ENCODE measurements at regions not wholly inside any gene's neighbourhood (a gene's known extent, or its start where the extent isn't known, plus 50 kb on each side); places are given as distances from the start of the nearest gene placed in this dataset.
"Not testable (repeated sequence)": the region's sequence is repeated elsewhere in the genome, so short reads cannot be mapped to it uniquely, and the experiment has no call there.

GRCh38 chr3:24545887-24546286 is 51.2 kb upstream of the THRB start:
- ATAC-seq (peak; percentile 63 to 88), DNase-seq (peak in 2 of 3 donors; percentile 44 to 69)
- WGBS, result 42% methylated on average over 3 of the region's 3 CpGs
- H3K27me3 ChIP-seq (ENCODE audit: control insufficient read depth, insufficient read depth), result no peaks in the 10 kb centered on the region
- no peaks in the 10 kb centered on the region for H3K9me3 ChIP-seq (ENCODE audit: control insufficient read depth, low read length)
- intact Hi-C loops (cut with DNase I), result no loop called here
- no peak overlapping the region for H3K27ac ChIP-seq (ENCODE audit: low read length)
- H3K4me3 ChIP-seq (ENCODE audit: low read length), result no peak overlapping the region
- no peaks in the 10 kb centered on the region for H3K4me1 ChIP-seq (ENCODE audit: control insufficient read depth, insufficient read depth, low read length)

GRCh38 chr3:24548278-24548677 is 53.6 kb upstream of the THRB start:
- Histone ChIP-seq H3K4me3 (ENCODE audit: low read length) (no peak overlapping the region), H3K27ac (ENCODE audit: low read length) (no peak overlapping the region), H3K4me1 (ENCODE audit: control insufficient read depth, insufficient read depth, low read length) (no peaks in the 10 kb centered on the region), H3K27me3 (ENCODE audit: control insufficient read depth, insufficient read depth) (no peaks in the 10 kb centered on the region), H3K9me3 (ENCODE audit: control insufficient read depth, low read length) (no peaks in the 10 kb centered on the region)
- WGBS, result 27% methylated on average over 2 of the region's 2 CpGs
- no peak for ATAC-seq
- intact Hi-C loops (cut with DNase I), result no loop called here
- DNase-seq, result no peak

- DNase-seq, result no peak
- Histone ChIP-seq H3K27ac (ENCODE audit: low read length) (no peak overlapping the region), H3K9me3 (ENCODE audit: control insufficient read depth, low read length) (no peaks in the 10 kb centered on the region), H3K4me1 (ENCODE audit: control insufficient read depth, insufficient read depth, low read length) (no peaks in the 10 kb centered on the region), H3K4me3 (ENCODE audit: low read length) (no peak overlapping the region), H3K27me3 (ENCODE audit: control insufficient read depth, insufficient read depth) (no peaks in the 10 kb centered on the region)
- no peak for ATAC-seq
- 13% methylated on average over 1 of the region's 1 CpG for WGBS
- intact Hi-C loops (cut with DNase I), result no loop called here
Observed at GRCh38 chr3:24550588-24550987, 55.9 kb upstream of the THRB start.

GRCh38 chr3:24551626-24552025 is 57.0 kb upstream of the THRB start:
- Histone ChIP-seq H3K9me3 (ENCODE audit: control insufficient read depth, low read length) (no peaks in the 10 kb centered on the region), H3K27me3 (ENCODE audit: control insufficient read depth, insufficient read depth) (no peaks in the 10 kb centered on the region), H3K27ac (ENCODE audit: low read length) (no peak overlapping the region), H3K4me3 (ENCODE audit: low read length) (no peak overlapping the region), H3K4me1 (ENCODE audit: control insufficient read depth, insufficient read depth, low read length) (no peaks in the 10 kb centered on the region)
- DNase-seq (no peak), ATAC-seq (no peak)
- intact Hi-C loops (cut with DNase I), result no loop called here
- 89% methylated on average over 2 of the region's 2 CpGs for WGBS

- no peak overlapping the region for H3K27ac ChIP-seq (ENCODE audit: low read length)
- WGBS, result 88% methylated on average over 3 of the region's 3 CpGs
- H3K27me3 ChIP-seq (ENCODE audit: control insufficient read depth, insufficient read depth), result no peaks in the 10 kb centered on the region
- no peaks in the 10 kb centered on the region for H3K9me3 ChIP-seq (ENCODE audit: control insufficient read depth, low read length)
- no peak overlapping the region for H3K4me3 ChIP-seq (ENCODE audit: low read length)
- DNase-seq, result no peak
- ATAC-seq, result no peak
- no peaks in the 10 kb centered on the region for H3K4me1 ChIP-seq (ENCODE audit: control insufficient read depth, insufficient read depth, low read length)
- intact Hi-C loops (cut with DNase I), result no loop called here
Observed at GRCh38 chr3:24562895-24563294, 68.2 kb upstream of the THRB start.

- WGBS, result 59% methylated on average over 1 of the region's 1 CpG
- Histone ChIP-seq H3K27me3 (ENCODE audit: control insufficient read depth, insufficient read depth) (no peaks in the 10 kb centered on the region), H3K27ac (ENCODE audit: low read length) (no peak overlapping the region), H3K9me3 (ENCODE audit: control insufficient read depth, low read length) (no peaks in the 10 kb centered on the region), H3K4me1 (ENCODE audit: control insufficient read depth, insufficient read depth, low read length) (no peaks in the 10 kb centered on the region), H3K4me3 (ENCODE audit: low read length) (no peak overlapping the region)
- ATAC-seq (no peak), DNase-seq (no peak)
- intact Hi-C loops (cut with DNase I), result no loop called here
Observed at GRCh38 chr3:24565053-24565452, 70.4 kb upstream of the THRB start.

GRCh38 chr3:24565656-24566055 is 71.0 kb upstream of the THRB start:
- no peak for DNase-seq

GRCh38 chr3:24566927-24567326 is 72.3 kb upstream of the THRB start:
- ATAC-seq, result no peak
- no peaks in the 10 kb centered on the region for H3K27me3 ChIP-seq (ENCODE audit: control insufficient read depth, insufficient read depth)

More at GRCh38 chr3:24565656-24566055, 71.0 kb upstream of the THRB start:
- Histone ChIP-seq H3K4me1 (ENCODE audit: control insufficient read depth, insufficient read depth, low read length) (no peaks in the 10 kb centered on the region), H3K27ac (ENCODE audit: low read length) (no peak overlapping the region), H3K9me3 (ENCODE audit: control insufficient read depth, low read length) (no peaks in the 10 kb centered on the region), H3K4me3 (ENCODE audit: low read length) (no peak overlapping the region), H3K27me3 (ENCODE audit: control insufficient read depth, insufficient read depth) (no peaks in the 10 kb centered on the region)
- ATAC-seq, result no peak
- WGBS, result 100% methylated on average over 1 of the region's 1 CpG
- intact Hi-C loops (cut with DNase I), result no loop called here

GRCh38 chr3:24572409-24572808 is 77.8 kb upstream of the THRB start:
- 93% methylated on average over 6 of the region's 6 CpGs for whole genome bisulfite sequencing
- intact Hi-C loops (cut with DNase I); H3K4me1 ChIP-seq (ENCODE audit: control insufficient read depth, insufficient read depth, low read length); ATAC-seq; H3K27ac ChIP-seq (ENCODE audit: low read length); H3K27me3 ChIP-seq (ENCODE audit: control insufficient read depth, insufficient read depth); DNase-seq; H3K9me3 ChIP-seq (ENCODE audit: control insufficient read depth, low read length); H3K4me3 ChIP-seq (ENCODE audit: low read length): not testable (repeated sequence)

More at GRCh38 chr3:24566927-24567326, 72.3 kb upstream of the THRB start:
- H3K27ac ChIP-seq (ENCODE audit: low read length), result no peak overlapping the region
- no peak overlapping the region for H3K4me3 ChIP-seq (ENCODE audit: low read length)
- WGBS, result 89% methylated on average over 15 of the region's 15 CpGs
- H3K9me3 ChIP-seq (ENCODE audit: control insufficient read depth, low read length), result no peaks in the 10 kb centered on the region
- intact Hi-C loops (cut with DNase I), result no loop called here
- no peak for DNase-seq
- no peaks in the 10 kb centered on the region for H3K4me1 ChIP-seq (ENCODE audit: control insufficient read depth, insufficient read depth, low read length)

GRCh38 chr3:24573576-24573975 is 78.9 kb upstream of the THRB start:
- WGBS, result 82% methylated on average over 5 of the region's 5 CpGs

GRCh38 chr3:24578324-24578723 is 83.7 kb upstream of the THRB start:
- Histone ChIP-seq H3K4me3 (ENCODE audit: low read length) (no peak overlapping the region), H3K4me1 (ENCODE audit: control insufficient read depth, insufficient read depth, low read length) (no peaks in the 10 kb centered on the region), H3K9me3 (ENCODE audit: control insufficient read depth, low read length) (no peaks in the 10 kb centered on the region), H3K27ac (ENCODE audit: low read length) (no peak overlapping the region), H3K27me3 (ENCODE audit: control insufficient read depth, insufficient read depth) (no peaks in the 10 kb centered on the region)
- intact Hi-C loops (cut with DNase I), result no loop called here
- ATAC-seq (no peak), DNase-seq (no peak)
- 100% methylated on average over 1 of the region's 1 CpG for WGBS

More at GRCh38 chr3:24573576-24573975, 78.9 kb upstream of the THRB start:
- H3K9me3 ChIP-seq (ENCODE audit: control insufficient read depth, low read length), result no peaks in the 10 kb centered on the region
- H3K27me3 ChIP-seq (ENCODE audit: control insufficient read depth, insufficient read depth), result no peaks in the 10 kb centered on the region
- H3K4me3 ChIP-seq (ENCODE audit: low read length), result no peak overlapping the region
- H3K4me1 ChIP-seq (ENCODE audit: control insufficient read depth, insufficient read depth, low read length), result no peaks in the 10 kb centered on the region
- DNase-seq (no peak), ATAC-seq (no peak)
- no peak overlapping the region for H3K27ac ChIP-seq (ENCODE audit: low read length)
- intact Hi-C loops (cut with DNase I), result no loop called here

GRCh38 chr3:24578951-24579421 is 84.3 kb upstream of the THRB start:
- Histone ChIP-seq H3K27me3 (ENCODE audit: control insufficient read depth, insufficient read depth) (no peaks in the 10 kb centered on the region), H3K27ac (ENCODE audit: low read length) (no peak overlapping the region), H3K4me1 (ENCODE audit: control insufficient read depth, insufficient read depth, low read length) (no peaks in the 10 kb centered on the region), H3K9me3 (ENCODE audit: control insufficient read depth, low read length) (no peaks in the 10 kb centered on the region), H3K4me3 (ENCODE audit: low read length) (no peak overlapping the region)
- intact Hi-C loops (cut with DNase I), result no loop called here
- 81% methylated on average over 4 of the region's 4 CpGs for WGBS
- DNase-seq (no peak), ATAC-seq (no peak)

All from right cardiac atrium (tissue), 5 donors.